MM.1S (cell line): ENCODE measurements at regions not wholly inside any gene's neighbourhood (a gene's known extent, or its start where the extent isn't known, plus 50 kb on each side); places are given as distances from the start of the nearest gene placed in this dataset.
A peak's percentile ranks its signal among the peaks of the same experiment; 100 is the strongest.

Source experiments
- DNase-seq: peaks from one replicate; pipeline ENCODE4 v3.0.0-alpha.2; 2015
- H2AFZ ChIP-seq: fragments of 300-600 bp; sonication (generic); 2 replicates; pipeline ENCODE4 v1.6.0; 2016; ENCODE audit warnings: antibody characterized with exemption, low read length
- H3F3A ChIP-seq: fragments of 300-600 bp; sonication (generic); 2 replicates; pipeline ENCODE4 v1.6.1; 2016; ENCODE audit warnings: mild to moderate bottlenecking, antibody characterized with exemption, low read length, moderate library complexity, mixed read lengths; ENCODE audit not compliant: insufficient read depth
- H3K27ac ChIP-seq: fragments of 300-600 bp; sonication (generic); 2 replicates; pipeline ENCODE4 v1.5.1; 2016; ENCODE audit warnings: mild to moderate bottlenecking, low read length
- H3K27me3 ChIP-seq: fragments of 300-600 bp; sonication (generic); replicated peaks from 2 replicates; pipeline ENCODE4 v1.6.0; 2016; ENCODE audit warnings: low read length; ENCODE audit not compliant: insufficient read depth
- H3K36me3 ChIP-seq: fragments of 300-600 bp; sonication (generic); replicated peaks from 2 replicates; pipeline ENCODE4 v1.6.1; 2016; ENCODE audit warnings: mild to moderate bottlenecking, low read length, mixed read lengths; ENCODE audit not compliant: insufficient read depth
- H3K4me1 ChIP-seq: fragments of 300-600 bp; sonication (generic); 2 replicates; pipeline ENCODE4 v1.6.1; 2016; ENCODE audit warnings: low read length, mixed read lengths
- H3K4me2 ChIP-seq: fragments of 300-600 bp; sonication (generic); 2 replicates; pipeline ENCODE4 v1.6.0; 2016; ENCODE audit warnings: low read depth, low read length
- H3K4me3 ChIP-seq: fragments of 300-600 bp; sonication (generic); 2 replicates; pipeline ENCODE4 v1.5.1; 2016; ENCODE audit warnings: low read length, mixed read lengths
- H3K79me2 ChIP-seq: fragments of 300-600 bp; sonication (generic); 2 replicates; pipeline ENCODE4 v1.6.1; 2016; ENCODE audit warnings: mixed run types, low read length, mixed read lengths
- H3K9ac ChIP-seq: fragments of 300-600 bp; sonication (generic); 2 replicates; pipeline ENCODE4 v1.6.1; 2016; ENCODE audit warnings: low read length, mixed read lengths
- H3K9me2 ChIP-seq: fragments of 300-600 bp; sonication (generic); replicated peaks from 2 replicates; pipeline ENCODE4 v1.6.1; 2016; ENCODE audit warnings: mild to moderate bottlenecking, low read length, mixed read lengths; ENCODE audit not compliant: insufficient read depth
- H3K9me3 ChIP-seq: fragments of 300-600 bp; sonication (generic); replicated peaks from 2 replicates; pipeline ENCODE4 v1.6.1; 2016; ENCODE audit warnings: mild to moderate bottlenecking, low read length, mixed read lengths; ENCODE audit not compliant: insufficient read depth
- H4K20me1 ChIP-seq: fragments of 300-600 bp; sonication (generic); 2 replicates; pipeline ENCODE4 v1.6.1; 2016; ENCODE audit warnings: mild to moderate bottlenecking, low read length, moderate library complexity, mixed read lengths; ENCODE audit not compliant: insufficient read depth
- CTCF ChIP-seq: fragments of 300-600 bp; sonication (generic); IDR thresholded peaks from 2 replicates; pipeline ENCODE4 v1.5.1; 2016; ENCODE audit warnings: antibody characterized with exemption, low read length, mixed read lengths
- EZH2 ChIP-seq: fragments of 300-600 bp; sonication (generic); optimal IDR thresholded peaks from 2 replicates; pipeline ENCODE3; 2017; ENCODE audit warnings: low read depth, mild to moderate bottlenecking, antibody characterized with exemption, low read length, mixed read lengths
- EZH2phosphoT487 ChIP-seq: fragments of 300-600 bp; sonication (generic); IDR thresholded peaks from 2 replicates; pipeline ENCODE4 v1.6.1; 2018; ENCODE audit warnings: antibody characterized with exemption, low read length

DNA sequence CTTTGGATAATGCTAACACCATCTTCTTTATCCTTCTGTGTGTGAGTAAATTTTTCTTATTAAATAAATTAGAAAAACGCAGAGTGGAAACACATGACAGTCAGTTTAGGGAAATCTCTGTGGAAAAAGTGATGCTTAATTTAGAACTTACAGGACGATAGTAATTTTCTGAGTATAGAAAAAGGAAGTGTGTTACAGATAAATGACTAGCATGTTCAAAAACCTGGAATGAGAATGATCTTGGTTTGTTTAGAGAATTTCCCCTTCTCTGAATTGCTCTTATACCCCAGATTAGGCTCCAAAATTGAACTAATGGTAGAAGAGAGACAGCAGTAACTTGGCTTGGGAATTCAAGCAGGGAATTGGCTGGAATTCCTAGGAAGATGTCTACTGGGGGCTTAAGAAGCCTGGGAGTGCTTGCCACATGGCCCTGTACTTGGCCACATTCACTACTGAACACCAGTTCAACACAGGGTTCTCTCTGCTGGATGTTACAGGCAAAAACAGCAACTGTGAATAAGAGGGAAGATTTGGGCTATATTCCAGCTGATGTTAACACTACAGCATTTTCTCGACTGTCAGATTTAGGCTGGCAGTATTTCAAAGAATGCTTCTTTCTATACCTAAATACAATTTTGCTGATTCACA, 1004.2 kb downstream of the TTLL7 start:
- H3K4me1 ChIP-seq: 0 out of 2 replicates have a peak, but pooled peaks cover 4% of the 10 kb centered on the region
- H3K4me3 ChIP-seq: no peak overlapping the region
- H3K79me2 ChIP-seq: no peaks in the 10 kb centered on the region
- TF ChIP-seq EZH2: no peak
- no peak for TF ChIP-seq CTCF
- TF ChIP-seq EZH2phosphoT487: no peak
- no peak for DNase-seq
- no peaks in the 10 kb centered on the region for H3F3A ChIP-seq
- H3K4me2 ChIP-seq: no peak overlapping the region
- no peaks in the 10 kb centered on the region for H3K27me3 ChIP-seq
- H3K9ac ChIP-seq: no peak overlapping the region
- no peak overlapping the region for H2AFZ ChIP-seq
- no peaks in the 10 kb centered on the region for H4K20me1 ChIP-seq
- no peaks in the 10 kb centered on the region for H3K9me2 ChIP-seq
- no peaks in the 10 kb centered on the region for H3K36me3 ChIP-seq
- H3K27ac ChIP-seq: no peak overlapping the region
- no peaks in the 10 kb centered on the region for H3K9me3 ChIP-seq

GRCh38 chr1:82991569-82991968, 1007.4 kb downstream of the TTLL7 start:
- H3F3A ChIP-seq: no peaks in the 10 kb centered on the region
- H3K4me1 ChIP-seq: 0 out of 2 replicates have a peak, but pooled peaks cover 4% of the 10 kb centered on the region

DNA sequence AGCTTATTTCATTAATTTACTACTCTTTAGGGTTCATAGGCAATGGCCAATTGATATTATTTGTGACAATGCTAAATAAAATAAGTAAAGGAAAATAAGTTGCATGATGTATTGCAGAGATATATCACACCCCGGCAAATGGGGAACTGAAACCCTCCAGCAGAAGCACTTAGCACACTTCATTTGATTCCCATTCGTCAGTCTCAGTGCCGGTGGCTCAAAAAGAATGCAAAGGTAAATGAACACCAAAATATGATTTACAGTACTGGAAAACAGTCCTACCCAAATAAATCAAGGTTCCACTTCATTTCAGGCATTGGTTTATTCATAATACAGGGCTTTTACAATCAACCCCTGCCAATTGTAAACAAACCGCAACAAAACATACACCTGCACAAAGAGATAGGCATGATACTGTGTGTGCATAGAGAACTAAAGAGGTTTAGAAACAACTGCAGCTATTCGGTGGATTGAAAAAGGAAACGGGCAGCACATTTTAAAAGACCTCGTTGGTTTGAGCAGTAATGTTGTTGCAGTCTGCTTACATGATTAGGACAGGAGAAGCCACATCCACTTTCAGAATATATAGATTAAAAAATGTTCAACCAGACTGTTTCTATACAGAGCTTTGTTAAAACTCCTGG, 1019.2 kb downstream of the TTLL7 start:
- no peaks in the 10 kb centered on the region for H4K20me1 ChIP-seq
- H2AFZ ChIP-seq: 0 out of 2 replicates have a peak overlapping the region, but pooled peaks have one; percentile 35
- DNase-seq: peak; percentile 36
- H3K9me3 ChIP-seq: no peaks in the 10 kb centered on the region
- no peaks in the 10 kb centered on the region for H3K79me2 ChIP-seq
- H3K9me2 ChIP-seq: no peaks in the 10 kb centered on the region
- H3K27me3 ChIP-seq: no peaks in the 10 kb centered on the region
- TF ChIP-seq CTCF (no peak), EZH2phosphoT487 (no peak), EZH2 (no peak)
- peaks cover 10% of the 10 kb centered on the region for H3F3A ChIP-seq
- H3K4me3 ChIP-seq: peak overlapping the region; percentile 43
- H3K4me1 ChIP-seq: peaks cover 13% of the 10 kb centered on the region
- H3K9ac ChIP-seq: peak overlapping the region; percentile 23; the same call in 1 of the 2 replicates
- H3K4me2 ChIP-seq: peak overlapping the region; percentile 54
- H3K36me3 ChIP-seq: no peaks in the 10 kb centered on the region
- peak overlapping the region; percentile 54; the same call in 1 of the 2 replicates for H3K27ac ChIP-seq

More at GRCh38 chr1:82991569-82991968, 1007.4 kb downstream of the TTLL7 start:
- H3K27ac ChIP-seq: no peak overlapping the region
- no peaks in the 10 kb centered on the region for H3K36me3 ChIP-seq
- no peaks in the 10 kb centered on the region for H3K79me2 ChIP-seq
- peak overlapping the region; percentile 24; the same call in 1 of the 2 replicates for H3K4me2 ChIP-seq
- no peak overlapping the region for H2AFZ ChIP-seq
- DNase-seq: no peak
- TF ChIP-seq EZH2phosphoT487: no peak
- TF ChIP-seq CTCF: no peak
- TF ChIP-seq EZH2: no peak
- no peaks in the 10 kb centered on the region for H3K27me3 ChIP-seq
- H3K9ac ChIP-seq: no peak overlapping the region
- H3K4me3 ChIP-seq: no peak overlapping the region
- no peaks in the 10 kb centered on the region for H4K20me1 ChIP-seq
- no peaks in the 10 kb centered on the region for H3K9me2 ChIP-seq
- no peaks in the 10 kb centered on the region for H3K9me3 ChIP-seq
